Gastroesophageal sphincter (tissue), 3 donors: ENCODE measurements at regions not wholly inside any gene's neighbourhood (a gene's known extent, or its start where the extent isn't known, plus 50 kb on each side); places are given as distances from the start of the nearest gene placed in this dataset.

ENCODE experiments used
- EP300 ChIP-seq: sonication (generic); formaldehyde crosslinking; IDR thresholded peaks from one replicate; pipeline ENCODE4 v1.6.1; 2017; ENCODE audit warnings: antibody characterized with exemption, mild to moderate bottlenecking
- POLR2A ChIP-seq, 2 donors: fragments of 450-650 bp; IDR thresholded peaks; one replicate each; pipeline ENCODE4 v1.6.1; 2017; ENCODE audit warnings: antibody characterized with exemption in 2 of 2, mild to moderate bottlenecking in 2 of 2, moderate library complexity in 1 of 2
- POLR2AphosphoS5 ChIP-seq: sonication (generic); formaldehyde crosslinking; IDR thresholded peaks from one replicate; pipeline ENCODE4 v1.6.1; 2017; ENCODE audit warnings: antibody characterized with exemption
- TF ChIP-seq, protein P1 (sequence below), 4 experiments: fragments of 200-600 bp in 2 of 4; fragments of 450-650 bp in 2 of 4; sonication (generic) in 1 of 4; IDR thresholded peaks; one replicate each; pipeline ENCODE4 v1.5.1; 2017 to 2019; ENCODE audit warnings: antibody characterized with exemption in 4 of 4, mild to moderate bottlenecking in 2 of 4, moderate library complexity in 2 of 4

DNA sequence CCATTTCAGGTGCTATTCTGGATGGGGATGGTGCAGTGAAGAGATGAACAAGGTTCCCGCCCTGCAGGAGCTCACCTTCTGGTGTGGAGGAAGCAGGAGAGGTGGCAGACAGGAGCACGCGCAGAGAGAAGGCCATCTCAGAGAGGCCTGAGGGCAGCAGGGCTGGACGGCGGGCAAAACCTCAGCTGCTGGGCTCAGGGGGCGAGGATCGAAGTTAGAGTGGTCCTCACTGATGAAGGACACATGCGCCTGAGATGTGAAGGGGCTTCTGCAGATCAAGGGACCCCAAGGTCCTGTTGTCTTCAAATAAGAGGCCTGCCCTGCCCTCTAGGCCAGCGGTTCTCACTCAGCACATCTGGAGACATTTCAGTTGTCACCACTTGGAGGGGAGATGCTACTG lies 198.4 kb upstream of the PMEPA1 start:
- TF ChIP-seq, protein P1, sequence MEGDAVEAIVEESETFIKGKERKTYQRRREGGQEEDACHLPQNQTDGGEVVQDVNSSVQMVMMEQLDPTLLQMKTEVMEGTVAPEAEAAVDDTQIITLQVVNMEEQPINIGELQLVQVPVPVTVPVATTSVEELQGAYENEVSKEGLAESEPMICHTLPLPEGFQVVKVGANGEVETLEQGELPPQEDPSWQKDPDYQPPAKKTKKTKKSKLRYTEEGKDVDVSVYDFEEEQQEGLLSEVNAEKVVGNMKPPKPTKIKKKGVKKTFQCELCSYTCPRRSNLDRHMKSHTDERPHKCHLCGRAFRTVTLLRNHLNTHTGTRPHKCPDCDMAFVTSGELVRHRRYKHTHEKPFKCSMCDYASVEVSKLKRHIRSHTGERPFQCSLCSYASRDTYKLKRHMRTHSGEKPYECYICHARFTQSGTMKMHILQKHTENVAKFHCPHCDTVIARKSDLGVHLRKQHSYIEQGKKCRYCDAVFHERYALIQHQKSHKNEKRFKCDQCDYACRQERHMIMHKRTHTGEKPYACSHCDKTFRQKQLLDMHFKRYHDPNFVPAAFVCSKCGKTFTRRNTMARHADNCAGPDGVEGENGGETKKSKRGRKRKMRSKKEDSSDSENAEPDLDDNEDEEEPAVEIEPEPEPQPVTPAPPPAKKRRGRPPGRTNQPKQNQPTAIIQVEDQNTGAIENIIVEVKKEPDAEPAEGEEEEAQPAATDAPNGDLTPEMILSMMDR (IDR thresholded peaks at IDR 0.05) = no peak
- no peak for TF ChIP-seq POLR2AphosphoS5
- TF ChIP-seq POLR2A (IDR thresholded peaks at IDR 0.05) = no peak
- no peak for TF ChIP-seq EP300
